HEK293 (cell line): ENCODE measurements at regions not wholly inside any gene's neighbourhood (a gene's known extent, or its start where the extent isn't known, plus 50 kb on each side); places are given as distances from the start of the nearest gene placed in this dataset.

Experiments
- CTCF ChIA-PET: fragments of 350-600 bp; formaldehyde crosslinking; extraction: SDS; loops from one replicate; lab custom pipeline; 2021; ENCODE audit warnings: antibody characterized with exemption; lab: Yijun Ruan, JAX
- POLR2A ChIA-PET: fragments of 300-600 bp; formaldehyde crosslinking; extraction: SDS; loops from one replicate; lab custom pipeline; 2020; ENCODE audit warnings: antibody characterized with exemption, inconsistent platforms; lab: Yijun Ruan, JAX
- H3K27ac ChIP-seq: fragments of 200-500 bp; sonication (Bioruptor generic); 2 replicates; pipeline ENCODE4 v1.5.1; 2014; ENCODE audit warnings: low read depth, low read length, control low read depth, inconsistent platforms; ENCODE audit errors: extremely low read depth
- H3K36me3 ChIP-seq, 2 experiments: fragments of 200-500 bp in 1 of 2; sonication (Bioruptor generic) in 1 of 2; 1 replicate in 1 of 2; 2 replicates in 1 of 2; pipeline ENCODE4 v1.5.1; 2014 to 2017; ENCODE audit warnings: inconsistent platforms in 2 of 2, low read length in 2 of 2; ENCODE audit not compliant: control insufficient read depth in 2 of 2, insufficient read depth in 1 of 2
- H3K4me1 ChIP-seq: fragments of 200-500 bp; sonication (Bioruptor generic); 2 replicates; pipeline ENCODE4 v1.5.1; 2014; ENCODE audit warnings: mild to moderate bottlenecking, low read length, inconsistent platforms; ENCODE audit not compliant: control insufficient read depth, insufficient read depth
- H3K4me3 ChIP-seq: 2 replicates; pipeline ENCODE4 v1.5.1; 2011; ENCODE audit warnings: low read depth, mild to moderate bottlenecking, control low read depth, low read length, moderate library complexity
- H3K9me3 ChIP-seq: fragments of 200-500 bp; sonication (Bioruptor generic); 2 replicates; pipeline ENCODE4 v1.5.1; 2014; ENCODE audit warnings: low read depth, low read length, inconsistent platforms; ENCODE audit not compliant: control insufficient read depth, insufficient read depth
- BCL11A ChIP-seq: fragments of 450-650 bp; formaldehyde crosslinking; IDR thresholded peaks from 2 replicates; pipeline ENCODE4 v1.5.1; 2016; ENCODE audit warnings: low read depth, missing biosample characterization, missing genetic modification characterization
- GLIS2 ChIP-seq: fragments of 450-650 bp; formaldehyde crosslinking; IDR thresholded peaks from 2 replicates; pipeline ENCODE4 v1.5.1; 2016; ENCODE audit warnings: missing biosample characterization, missing genetic modification characterization
- HOXD13 ChIP-seq: sonication (generic); formaldehyde crosslinking; IDR thresholded peaks from 2 replicates; pipeline ENCODE4 v1.8.0; 2022; ENCODE audit warnings: missing genetic modification reagents, borderline replicate concordance
- OSR2 ChIP-seq: fragments of 450-650 bp; formaldehyde crosslinking; IDR thresholded peaks from 2 replicates; pipeline ENCODE4 v1.5.1; 2016; ENCODE audit warnings: missing biosample characterization, missing genetic modification characterization
- PBX3 ChIP-seq: sonication (generic); formaldehyde crosslinking; IDR thresholded peaks from 2 replicates; pipeline ENCODE4 v1.8.1; 2022; ENCODE audit warnings: mild to moderate bottlenecking, moderate library complexity, missing genetic modification reagents
- PRDM1 ChIP-seq: fragments of 450-650 bp; formaldehyde crosslinking; IDR thresholded peaks from 2 replicates; pipeline ENCODE4; 2016; ENCODE audit warnings: missing biosample characterization, missing genetic modification characterization
- SCRT2 ChIP-seq: fragments of 450-650 bp; formaldehyde crosslinking; IDR thresholded peaks from 2 replicates; pipeline ENCODE4 v1.5.1; 2016; ENCODE audit warnings: missing biosample characterization, missing genetic modification characterization
- SETDB1 ChIP-seq: IDR thresholded peaks from one replicate; pipeline ENCODE4 v1.6.1; 2017; ENCODE audit warnings: mild to moderate bottlenecking, low read length, moderate library complexity, mixed read lengths; ENCODE audit not compliant: insufficient read length
- SP3 ChIP-seq: fragments of 450-650 bp; formaldehyde crosslinking; IDR thresholded peaks from 2 replicates; pipeline ENCODE4 v1.5.1; 2016; ENCODE audit warnings: missing biosample characterization, missing genetic modification characterization
- TRIM28 ChIP-seq: IDR thresholded peaks from 2 replicates; pipeline ENCODE4 v1.6.1; 2011; ENCODE audit warnings: low read length, control low read depth, borderline replicate concordance
- WT1 ChIP-seq: fragments of 450-650 bp; formaldehyde crosslinking; IDR thresholded peaks from 2 replicates; pipeline ENCODE4 v1.5.1; 2016; ENCODE audit warnings: missing biosample characterization, missing genetic modification characterization
- YY2 ChIP-seq: fragments of 450-650 bp; formaldehyde crosslinking; IDR thresholded peaks from 2 replicates; pipeline ENCODE4 v1.5.1; 2016; ENCODE audit warnings: missing biosample characterization, missing genetic modification characterization
- ZBTB20 ChIP-seq: fragments of 450-650 bp; formaldehyde crosslinking; IDR thresholded peaks from 2 replicates; pipeline ENCODE4 v1.5.1; 2016; ENCODE audit warnings: missing biosample characterization, missing genetic modification characterization
- ZBTB21 ChIP-seq: fragments of 450-650 bp; formaldehyde crosslinking; IDR thresholded peaks from 2 replicates; pipeline ENCODE4 v1.5.1; 2017; ENCODE audit warnings: missing biosample characterization, missing genetic modification characterization
- ZBTB48 ChIP-seq: fragments of 450-650 bp; formaldehyde crosslinking; IDR thresholded peaks from 2 replicates; pipeline ENCODE4 v1.5.1; 2016; ENCODE audit warnings: missing biosample characterization, missing genetic modification characterization
- ZFP41 ChIP-seq: fragments of 450-650 bp; formaldehyde crosslinking; IDR thresholded peaks from 2 replicates; pipeline ENCODE4 v1.5.1; 2016; ENCODE audit warnings: missing biosample characterization, missing genetic modification characterization, borderline replicate concordance
- ZNF146 ChIP-seq: fragments of 450-650 bp; formaldehyde crosslinking; IDR thresholded peaks from 2 replicates; pipeline ENCODE4 v1.5.1; 2016; ENCODE audit warnings: missing biosample characterization, missing genetic modification characterization
- ZNF174 ChIP-seq: fragments of 450-650 bp; formaldehyde crosslinking; IDR thresholded peaks from 2 replicates; pipeline ENCODE4 v1.5.0; 2017; ENCODE audit warnings: missing biosample characterization, mild to moderate bottlenecking, missing genetic modification characterization
- ZNF23 ChIP-seq: fragments of 450-650 bp; formaldehyde crosslinking; IDR thresholded peaks from 2 replicates; pipeline ENCODE4 v1.5.1; 2016; ENCODE audit warnings: missing biosample characterization, missing genetic modification characterization, borderline replicate concordance
- ZNF24 ChIP-seq: fragments of 450-650 bp; formaldehyde crosslinking; IDR thresholded peaks from 2 replicates; pipeline ENCODE4 v1.5.1; 2016; ENCODE audit warnings: missing biosample characterization, missing genetic modification characterization
- ZNF366 ChIP-seq: fragments of 450-650 bp; formaldehyde crosslinking; conservative IDR thresholded peaks from 2 replicates; pipeline ENCODE4 v1.5.1; 2016; ENCODE audit warnings: missing biosample characterization, missing genetic modification characterization
- ZNF426 ChIP-seq: fragments of 450-650 bp; formaldehyde crosslinking; IDR thresholded peaks from 2 replicates; pipeline ENCODE4 v1.5.1; 2017; ENCODE audit warnings: missing biosample characterization, missing genetic modification characterization, mild to moderate bottlenecking, inconsistent platforms, moderate library complexity
- ZNF488 ChIP-seq: fragments of 450-650 bp; formaldehyde crosslinking; IDR thresholded peaks from 2 replicates; pipeline ENCODE4 v1.5.1; 2016; ENCODE audit warnings: missing biosample characterization, missing genetic modification characterization
- ZNF501 ChIP-seq: fragments of 450-650 bp; formaldehyde crosslinking; IDR thresholded peaks from 2 replicates; pipeline ENCODE4 v1.5.1; 2016; ENCODE audit warnings: missing biosample characterization, missing genetic modification characterization
- ZNF521 ChIP-seq: fragments of 450-650 bp; formaldehyde crosslinking; IDR thresholded peaks from 2 replicates; pipeline ENCODE4 v1.5.1; 2017; ENCODE audit warnings: missing biosample characterization, mild to moderate bottlenecking, missing genetic modification characterization
- ZNF530 ChIP-seq: fragments of 450-650 bp; formaldehyde crosslinking; IDR thresholded peaks from 2 replicates; pipeline ENCODE4 v1.5.1; 2016; ENCODE audit warnings: low read depth, missing biosample characterization, missing genetic modification characterization
- ZNF610 ChIP-seq: fragments of 450-650 bp; formaldehyde crosslinking; IDR thresholded peaks from 2 replicates; pipeline ENCODE4 v1.5.1; 2016; ENCODE audit warnings: missing biosample characterization, missing genetic modification characterization, borderline replicate concordance
- ZNF704 ChIP-seq: fragments of 450-650 bp; formaldehyde crosslinking; IDR thresholded peaks from 2 replicates; pipeline ENCODE4 v1.5.1; 2016; ENCODE audit warnings: missing biosample characterization, missing genetic modification characterization
- ZNF792 ChIP-seq: fragments of 450-650 bp; formaldehyde crosslinking; IDR thresholded peaks from 2 replicates; pipeline ENCODE4 v1.5.1; 2016; ENCODE audit warnings: missing biosample characterization, missing genetic modification characterization
- ZSCAN4 ChIP-seq: fragments of 450-650 bp; formaldehyde crosslinking; IDR thresholded peaks from 2 replicates; pipeline ENCODE4 v1.5.1; 2017; ENCODE audit warnings: missing biosample characterization, missing genetic modification characterization

- H3K9me3 ChIP-seq = no peaks in the 10 kb centered on the region
- ChIA-PET POLR2A (interaction anchor here (0.6 kb wide), 1 partner anchor 223 kb away, joined by 3 read pairs; the partner anchor contains the start of gene NECTIN1), CTCF (interaction anchor here (0.8 kb wide), 1 partner anchor 29 kb away, joined by 3 read pairs; no protein-coding TSS in a partner anchor)
Observed at GRCh38 chr11:119506436-119506835, 83.5 kb upstream of the THY1 start.

GRCh38 chr11:119505861-119506260 is 82.9 kb upstream of the THY1 start:
- Histone ChIP-seq H3K9me3 (no peaks in the 10 kb centered on the region), H3K36me3 (no peaks in the 10 kb centered on the region), H3K4me1 (no peaks in the 10 kb centered on the region), H3K4me3 (no peak overlapping the region), H3K27ac (no peak overlapping the region)
- no peak for TF ChIP-seq ZNF610 (tag by site-specific recombination)
- no peak for TF ChIP-seq ZNF24
- no peak for TF ChIP-seq ZNF426 (tag by site-specific recombination)
- TF ChIP-seq HOXD13 (CRISPR knock-in tag) = no peak
- no peak for TF ChIP-seq ZSCAN4 (tag by site-specific recombination)
- TF ChIP-seq YY2 (tag by site-specific recombination) = no peak
- no peak for TF ChIP-seq SETDB1
- no peak for TF ChIP-seq ZBTB20 (tag by site-specific recombination)
- no peak for TF ChIP-seq TRIM28
- no peak for TF ChIP-seq ZNF792
- no peak for TF ChIP-seq ZBTB48 (tag by site-specific recombination)
- ChIA-PET POLR2A (interaction anchor here (0.6 kb wide), 1 partner anchor 223 kb away, joined by 3 read pairs; the partner anchor contains the start of gene NECTIN1), CTCF (interaction anchor here (0.5 to 1.0 kb wide), 4 partner anchors 28 to 366 kb away, joined by 3 to 4 read pairs (median 4); no protein-coding TSS in a partner anchor)

More at GRCh38 chr11:119506436-119506835, 83.5 kb upstream of the THY1 start:
- Histone ChIP-seq H3K36me3 (no peaks in the 10 kb centered on the region), H3K4me3 (no peak overlapping the region), H3K27ac (no peak overlapping the region), H3K4me1 (no peaks in the 10 kb centered on the region)
- no peak for TF ChIP-seq ZNF146
- TF ChIP-seq, all 188 proteins: peak for 0

- Histone ChIP-seq H3K4me3 (no peak overlapping the region), H3K36me3 (no peaks in the 10 kb centered on the region), H3K9me3 (no peaks in the 10 kb centered on the region), H3K27ac (no peak overlapping the region), H3K4me1 (no peaks in the 10 kb centered on the region)
- ChIA-PET POLR2A (no interaction called here), CTCF (interaction anchor here (1.0 to 1.1 kb wide), 2 partner anchors 9 to 29 kb away, joined by 4 to 5 read pairs; no protein-coding TSS in a partner anchor)
- TF ChIP-seq ZNF488 (tag by site-specific recombination) (no peak), OSR2 (tag by site-specific recombination) (no peak), ZBTB21 (tag by site-specific recombination) (no peak), ZNF23 (no peak), ZNF530 (no peak), ZNF174 (tag by site-specific recombination) (no peak), ZNF704 (no peak), WT1 (tag by site-specific recombination) (no peak), SCRT2 (no peak), SP3 (tag by site-specific recombination) (no peak), ZNF501 (tag by site-specific recombination) (no peak), ZNF610 (tag by site-specific recombination) (no peak), PRDM1 (no peak), ZNF366 (tag by site-specific recombination) (no peak), PBX3 (no peak), GLIS2 (tag by site-specific recombination) (no peak), BCL11A (no peak), ZFP41 (tag by site-specific recombination) (no peak), ZNF521 (no peak)
- TF ChIP-seq, all 188 proteins: peak for 0
Observed at GRCh38 chr11:119505071-119505470, 82.1 kb upstream of the THY1 start.
